NCI-H446 (cell line): ENCODE measurements at regions not wholly inside any gene's neighbourhood (a gene's known extent, or its start where the extent isn't known, plus 50 kb on each side); places are given as distances from the start of the nearest gene placed in this dataset.
A peak's percentile ranks its signal among the peaks of the same experiment; 100 is the strongest.
"Not testable (repeated sequence)": the region's sequence is repeated elsewhere in the genome, so short reads cannot be mapped to it uniquely, and the experiment has no call there.

Experiments used
- DNase-seq, 2 experiments: peaks; one replicate each; lab custom pipeline; 2025; lab: John Stamatoyannopoulos, UW

DNA sequence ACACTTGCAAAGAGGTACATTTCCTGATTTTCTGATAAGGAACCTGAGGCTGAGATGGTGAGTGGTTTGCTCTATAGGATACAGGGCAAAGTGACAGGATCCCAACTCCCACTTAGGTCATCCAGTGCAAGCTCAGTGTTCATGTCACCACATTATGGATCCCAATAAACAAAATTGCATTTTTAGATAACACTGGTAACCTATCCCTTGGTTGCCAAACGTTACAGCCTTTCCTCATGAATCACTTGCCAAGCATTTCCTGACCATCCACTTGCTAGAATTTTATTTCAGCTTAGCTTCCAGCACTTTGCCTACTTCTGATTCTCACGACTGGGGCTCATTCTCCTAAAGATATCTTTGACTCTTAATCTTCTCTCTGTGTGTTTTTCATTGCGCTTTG lies 131.4 kb upstream of the ODAD2 start:
- no peak for DNase-seq

DNA sequence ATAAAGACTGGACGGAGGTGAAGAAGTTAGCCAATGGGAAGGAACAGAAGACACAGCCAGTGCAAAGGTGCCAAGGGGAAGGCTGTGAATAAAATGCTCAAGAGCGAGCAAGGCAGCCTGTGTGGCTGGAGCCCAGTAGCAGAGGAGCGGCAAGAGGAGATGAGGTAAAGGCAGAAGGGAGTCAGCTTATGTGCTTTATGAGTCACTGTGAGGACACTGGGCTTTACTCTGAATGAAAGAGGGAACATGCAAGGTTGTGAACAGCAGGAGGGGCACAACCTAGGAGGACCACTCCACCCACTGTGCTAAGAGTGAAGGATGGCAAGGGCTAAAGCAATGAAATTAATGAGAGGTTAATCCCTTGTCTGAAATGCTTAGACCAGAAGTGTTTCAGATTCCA lies 129.0 kb upstream of the ODAD2 start:
- no peak for DNase-seq

GRCh38 chr10:28125701-28126100 lies 126.8 kb upstream of the ODAD2 start:
- no peak for DNase-seq

DNA sequence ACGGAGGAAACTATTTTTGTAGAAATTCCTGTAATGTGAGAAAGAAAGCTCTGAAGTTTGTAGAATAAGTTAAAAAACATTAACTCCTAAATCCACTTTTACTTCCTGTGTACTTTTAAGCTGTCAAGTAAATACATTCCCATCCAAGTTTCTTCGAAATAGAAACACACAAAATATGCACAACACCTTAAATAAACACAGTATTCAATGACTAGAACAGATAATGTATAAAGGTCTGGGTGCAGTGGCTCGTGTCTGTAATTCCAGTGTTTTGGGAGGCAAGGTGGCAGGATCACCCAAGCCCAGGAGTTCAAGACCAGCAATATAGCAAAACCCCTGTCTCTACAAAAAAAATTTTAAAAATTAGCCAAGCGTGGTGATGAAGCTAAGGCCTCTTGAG lies 121.9 kb upstream of the ODAD2 start:
- DNase-seq: no peak

GRCh38 chr10:28120043-28120749 lies 121.3 kb upstream of the ODAD2 start:
- no peak for DNase-seq

- no peak for DNase-seq
Observed at GRCh38 chr10:28118985-28119628, 120.2 kb upstream of the ODAD2 start.

DNA sequence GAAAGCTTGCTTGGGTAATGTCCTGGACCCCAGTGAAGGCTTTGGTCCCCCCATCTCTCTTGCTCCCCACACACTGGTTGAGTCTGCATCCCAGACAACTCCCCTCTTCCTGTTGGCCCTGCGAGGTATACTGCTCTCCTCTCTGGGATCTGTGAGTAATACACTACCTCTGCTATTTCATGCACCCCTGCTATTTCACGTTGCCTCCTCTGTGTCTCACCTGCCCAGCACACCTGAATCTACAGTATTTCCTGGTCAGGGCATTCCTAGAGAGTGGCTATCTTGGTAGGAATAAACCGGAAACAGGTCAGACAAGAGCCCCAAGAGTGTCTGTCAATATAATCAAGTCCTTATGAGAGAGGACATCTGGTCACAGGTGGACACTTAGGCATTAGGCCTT lies 114.3 kb upstream of the ODAD2 start:
- no peak for DNase-seq

DNA sequence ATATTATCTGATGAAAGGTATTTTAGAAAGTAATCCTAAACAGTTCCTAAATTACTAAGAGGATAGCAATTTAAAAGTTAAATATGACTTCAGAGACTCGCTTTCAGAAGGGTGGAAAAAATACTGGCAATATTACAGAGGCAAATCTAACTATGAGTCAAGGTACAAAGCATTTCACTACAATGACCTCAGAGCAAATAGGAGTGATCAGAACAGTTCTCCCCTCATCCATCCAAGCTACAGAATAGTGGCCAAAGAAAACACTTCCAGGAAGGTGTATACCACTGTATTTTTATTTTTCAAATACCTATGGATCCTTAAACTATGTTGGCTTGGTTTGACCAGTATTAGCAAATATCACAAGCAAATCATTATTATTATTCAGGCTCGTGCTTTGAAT lies 112.8 kb upstream of the ODAD2 start:
- DNase-seq: no peak

DNA sequence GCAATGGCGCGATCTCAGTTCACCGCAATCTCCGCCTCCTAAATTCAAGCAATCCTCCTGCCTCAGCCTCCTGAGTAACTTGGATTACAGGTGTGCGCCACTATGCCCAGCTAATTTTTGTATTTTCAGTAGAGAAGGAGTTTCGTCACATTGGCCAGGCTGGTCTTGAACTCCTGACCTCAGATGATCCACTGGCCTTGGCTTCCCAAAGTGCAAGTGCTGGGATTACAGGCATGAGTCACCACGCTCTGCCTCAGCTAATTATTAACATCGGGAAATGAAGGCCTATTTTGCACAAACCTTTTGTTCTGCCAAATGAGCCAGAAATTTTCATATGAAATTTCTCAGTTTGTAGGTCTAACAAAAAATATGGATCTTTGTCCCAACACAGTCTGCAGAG lies 106.7 kb upstream of the ODAD2 start:
- DNase-seq: no peak

DNA sequence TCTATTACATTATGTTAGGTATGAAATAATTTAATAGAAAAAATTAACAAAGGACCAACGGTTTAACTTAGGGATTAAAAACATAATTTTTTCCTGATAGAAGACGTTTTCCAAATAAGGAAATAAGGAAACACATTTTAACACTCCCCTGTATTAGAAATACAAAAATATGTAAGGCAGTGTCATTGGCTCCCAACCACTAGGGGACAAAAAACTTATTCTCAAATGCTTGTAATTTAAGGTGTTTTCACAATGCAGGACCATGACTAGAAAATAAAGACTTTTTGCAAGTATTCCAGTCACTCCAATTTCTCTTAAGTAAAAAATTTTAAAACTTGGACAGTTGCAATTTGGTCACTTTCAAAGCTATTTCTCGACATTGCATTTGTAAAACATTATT lies 98.8 kb upstream of the ODAD2 start:
- DNase-seq: no peak

- no peak for DNase-seq
Observed at GRCh38 chr10:28095791-28096378, 97.0 kb upstream of the ODAD2 start.

DNA sequence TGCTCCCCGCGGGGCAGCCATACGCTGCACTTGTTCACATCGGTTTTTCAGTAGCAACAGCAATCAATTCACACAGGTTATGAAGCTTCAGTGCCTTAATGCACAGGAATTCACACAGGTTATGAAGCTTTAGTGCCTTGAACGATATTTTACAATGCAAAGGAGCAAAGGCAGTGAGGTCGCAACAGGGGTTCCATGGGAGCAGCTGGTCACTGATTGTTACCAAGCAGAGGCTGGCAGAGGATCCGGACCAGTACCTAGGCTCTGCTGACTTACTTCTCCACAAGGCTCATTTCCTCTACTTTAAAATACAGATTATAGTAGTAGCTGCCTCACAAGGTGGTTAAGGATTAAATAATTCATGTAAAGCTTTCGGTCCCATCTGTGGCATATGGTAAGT lies 95.2 kb upstream of the ODAD2 start:
- DNase-seq: no peak

- DNase-seq: no peak
Observed at GRCh38 chr10:28091913-28092312, 93.0 kb upstream of the ODAD2 start.

- no peak for DNase-seq
Observed at GRCh38 chr10:28090506-28090905, 91.6 kb upstream of the ODAD2 start.

DNA sequence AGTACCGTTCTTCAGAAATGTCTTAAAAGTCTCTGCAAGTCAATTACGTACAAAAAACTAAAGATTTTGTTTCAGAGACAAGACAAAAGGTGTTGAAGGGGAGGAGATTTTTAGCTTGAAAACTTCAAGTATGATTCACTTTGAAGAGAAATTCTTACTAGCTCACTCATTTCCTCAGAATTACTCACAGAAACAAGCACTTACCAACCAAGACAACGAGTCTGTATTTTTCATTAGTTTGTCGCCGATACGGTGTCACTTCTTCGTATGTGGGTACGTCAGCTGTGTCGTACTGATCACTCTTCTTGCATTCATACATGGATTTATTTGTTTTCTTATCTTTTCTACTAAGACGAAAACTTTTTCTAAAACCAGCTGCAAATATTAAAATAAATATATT lies 90.6 kb upstream of the ODAD2 start:
- no peak for DNase-seq

GRCh38 chr10:28087661-28088351 lies 88.9 kb upstream of the ODAD2 start:
- DNase-seq: no peak

GRCh38 chr10:28085760-28086159 lies 86.9 kb upstream of the ODAD2 start:
- not testable (repeated sequence) for DNase-seq

GRCh38 chr10:28082885-28083284 lies 84.0 kb upstream of the ODAD2 start:
- no peak for DNase-seq

DNA sequence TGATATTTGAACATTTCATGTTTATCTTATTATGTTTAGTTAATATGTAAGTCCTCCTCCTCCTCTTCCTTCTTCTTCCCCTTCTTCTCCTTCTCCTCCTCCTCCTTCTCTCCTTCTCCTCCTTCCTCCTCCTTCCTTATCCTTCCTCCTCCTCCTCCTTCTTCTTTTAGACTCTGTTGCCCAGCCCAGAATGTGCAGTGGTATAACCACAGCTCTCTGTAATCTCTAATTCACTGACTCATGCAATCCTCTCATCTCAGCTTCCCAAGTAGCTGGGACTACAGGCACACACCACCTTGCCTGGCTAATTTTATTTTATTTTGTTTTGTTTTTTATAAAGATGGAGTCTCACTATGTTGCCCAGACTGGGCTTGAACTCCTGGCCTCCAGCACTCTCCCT lies 83.4 kb upstream of the ODAD2 start:
- DNase-seq: no peak

DNA sequence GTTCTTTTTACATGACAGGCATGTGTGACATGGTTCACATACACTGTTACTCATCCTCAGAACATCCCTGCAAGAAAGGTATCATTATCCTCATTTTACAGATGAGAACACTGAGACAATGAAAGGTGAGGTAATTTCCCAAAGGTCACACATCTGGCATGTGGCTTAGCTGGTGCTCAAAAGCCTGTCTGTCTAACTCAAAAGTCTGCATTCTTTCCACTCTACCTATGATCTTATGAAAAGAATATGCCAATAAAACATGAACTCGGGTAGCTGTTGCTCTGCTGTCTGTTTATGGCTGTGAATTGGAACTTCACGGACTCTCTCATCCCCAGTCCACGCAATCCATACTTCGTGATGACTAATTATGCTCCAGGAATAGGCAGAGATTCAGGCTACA lies 79.0 kb upstream of the ODAD2 start:
- DNase-seq: no peak

- no peak for DNase-seq
Observed at GRCh38 chr10:28075424-28075823, 76.5 kb upstream of the ODAD2 start.

GRCh38 chr10:28072573-28072972 lies 73.7 kb upstream of the ODAD2 start:
- no peak for DNase-seq

DNA sequence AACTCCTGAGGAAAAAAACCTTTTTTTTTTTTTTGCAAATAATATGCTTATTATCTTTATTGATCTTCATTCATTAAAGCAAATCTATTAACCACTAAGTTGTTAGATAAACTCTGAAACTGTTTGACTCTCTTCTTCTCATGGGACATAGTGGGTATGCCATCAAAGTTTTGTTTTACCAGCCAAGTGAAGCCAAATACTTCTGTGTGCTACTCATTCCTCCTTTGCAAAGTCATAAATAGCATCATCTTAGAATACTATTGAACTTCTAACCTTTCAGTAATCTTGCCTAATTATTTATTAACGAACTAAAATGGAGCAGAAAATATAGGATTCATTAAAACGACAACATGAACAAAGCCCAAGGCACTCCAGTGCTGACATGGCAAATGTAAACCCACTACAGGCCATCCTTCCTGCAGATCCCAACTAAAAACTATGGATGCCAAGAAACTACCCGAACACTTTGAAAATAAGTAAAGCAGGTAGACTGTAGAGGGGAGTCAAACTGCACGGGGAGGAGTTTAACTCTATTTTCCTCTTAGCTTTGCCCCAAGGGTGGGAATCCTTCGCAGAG lies 61.2 kb upstream of the ODAD2 start:
- peak in 1 of 2 experiments; percentile 0 for DNase-seq
